ENCODE measurements at regions not wholly inside any gene's neighbourhood (a gene's known extent, or its start where the extent isn't known, plus 50 kb on each side); places are given as distances from the start of the nearest gene placed in this dataset.

DNA sequence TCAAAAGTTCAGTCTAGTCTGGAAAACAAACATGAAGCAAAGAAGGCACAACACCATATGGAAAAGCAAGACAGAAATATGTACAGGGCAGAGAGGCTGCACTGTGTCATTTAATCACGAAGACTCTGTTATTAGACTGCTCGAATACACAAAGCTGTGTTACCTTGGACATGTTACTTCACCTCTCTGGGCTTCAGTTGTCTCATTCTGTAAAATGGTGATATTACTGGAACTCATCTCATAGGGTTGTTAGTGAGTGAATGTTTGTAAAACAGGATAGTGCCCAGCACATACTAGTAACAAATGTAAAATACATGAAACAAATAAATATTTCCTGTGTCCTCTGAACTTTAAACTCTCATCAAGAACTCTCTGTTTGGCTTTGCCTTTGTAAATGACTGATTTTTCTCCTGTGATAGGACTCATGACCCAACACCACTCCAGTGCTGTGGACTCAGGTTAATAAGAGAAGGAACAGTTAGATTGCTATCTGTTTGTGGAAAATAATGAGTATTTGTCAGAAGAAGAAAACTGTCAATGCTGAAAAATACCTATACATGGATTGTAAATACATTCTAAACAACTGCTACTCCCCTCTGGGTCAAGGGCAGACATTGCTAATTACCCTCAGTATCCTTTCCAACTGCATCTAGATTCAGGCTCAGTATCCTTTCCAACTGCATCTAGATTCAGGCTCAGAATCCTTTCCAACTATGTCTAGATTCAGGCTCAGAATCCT lies 62.3 kb downstream of the ZIC5 start (continued):
- TF ChIP-seq, protein P1, sequence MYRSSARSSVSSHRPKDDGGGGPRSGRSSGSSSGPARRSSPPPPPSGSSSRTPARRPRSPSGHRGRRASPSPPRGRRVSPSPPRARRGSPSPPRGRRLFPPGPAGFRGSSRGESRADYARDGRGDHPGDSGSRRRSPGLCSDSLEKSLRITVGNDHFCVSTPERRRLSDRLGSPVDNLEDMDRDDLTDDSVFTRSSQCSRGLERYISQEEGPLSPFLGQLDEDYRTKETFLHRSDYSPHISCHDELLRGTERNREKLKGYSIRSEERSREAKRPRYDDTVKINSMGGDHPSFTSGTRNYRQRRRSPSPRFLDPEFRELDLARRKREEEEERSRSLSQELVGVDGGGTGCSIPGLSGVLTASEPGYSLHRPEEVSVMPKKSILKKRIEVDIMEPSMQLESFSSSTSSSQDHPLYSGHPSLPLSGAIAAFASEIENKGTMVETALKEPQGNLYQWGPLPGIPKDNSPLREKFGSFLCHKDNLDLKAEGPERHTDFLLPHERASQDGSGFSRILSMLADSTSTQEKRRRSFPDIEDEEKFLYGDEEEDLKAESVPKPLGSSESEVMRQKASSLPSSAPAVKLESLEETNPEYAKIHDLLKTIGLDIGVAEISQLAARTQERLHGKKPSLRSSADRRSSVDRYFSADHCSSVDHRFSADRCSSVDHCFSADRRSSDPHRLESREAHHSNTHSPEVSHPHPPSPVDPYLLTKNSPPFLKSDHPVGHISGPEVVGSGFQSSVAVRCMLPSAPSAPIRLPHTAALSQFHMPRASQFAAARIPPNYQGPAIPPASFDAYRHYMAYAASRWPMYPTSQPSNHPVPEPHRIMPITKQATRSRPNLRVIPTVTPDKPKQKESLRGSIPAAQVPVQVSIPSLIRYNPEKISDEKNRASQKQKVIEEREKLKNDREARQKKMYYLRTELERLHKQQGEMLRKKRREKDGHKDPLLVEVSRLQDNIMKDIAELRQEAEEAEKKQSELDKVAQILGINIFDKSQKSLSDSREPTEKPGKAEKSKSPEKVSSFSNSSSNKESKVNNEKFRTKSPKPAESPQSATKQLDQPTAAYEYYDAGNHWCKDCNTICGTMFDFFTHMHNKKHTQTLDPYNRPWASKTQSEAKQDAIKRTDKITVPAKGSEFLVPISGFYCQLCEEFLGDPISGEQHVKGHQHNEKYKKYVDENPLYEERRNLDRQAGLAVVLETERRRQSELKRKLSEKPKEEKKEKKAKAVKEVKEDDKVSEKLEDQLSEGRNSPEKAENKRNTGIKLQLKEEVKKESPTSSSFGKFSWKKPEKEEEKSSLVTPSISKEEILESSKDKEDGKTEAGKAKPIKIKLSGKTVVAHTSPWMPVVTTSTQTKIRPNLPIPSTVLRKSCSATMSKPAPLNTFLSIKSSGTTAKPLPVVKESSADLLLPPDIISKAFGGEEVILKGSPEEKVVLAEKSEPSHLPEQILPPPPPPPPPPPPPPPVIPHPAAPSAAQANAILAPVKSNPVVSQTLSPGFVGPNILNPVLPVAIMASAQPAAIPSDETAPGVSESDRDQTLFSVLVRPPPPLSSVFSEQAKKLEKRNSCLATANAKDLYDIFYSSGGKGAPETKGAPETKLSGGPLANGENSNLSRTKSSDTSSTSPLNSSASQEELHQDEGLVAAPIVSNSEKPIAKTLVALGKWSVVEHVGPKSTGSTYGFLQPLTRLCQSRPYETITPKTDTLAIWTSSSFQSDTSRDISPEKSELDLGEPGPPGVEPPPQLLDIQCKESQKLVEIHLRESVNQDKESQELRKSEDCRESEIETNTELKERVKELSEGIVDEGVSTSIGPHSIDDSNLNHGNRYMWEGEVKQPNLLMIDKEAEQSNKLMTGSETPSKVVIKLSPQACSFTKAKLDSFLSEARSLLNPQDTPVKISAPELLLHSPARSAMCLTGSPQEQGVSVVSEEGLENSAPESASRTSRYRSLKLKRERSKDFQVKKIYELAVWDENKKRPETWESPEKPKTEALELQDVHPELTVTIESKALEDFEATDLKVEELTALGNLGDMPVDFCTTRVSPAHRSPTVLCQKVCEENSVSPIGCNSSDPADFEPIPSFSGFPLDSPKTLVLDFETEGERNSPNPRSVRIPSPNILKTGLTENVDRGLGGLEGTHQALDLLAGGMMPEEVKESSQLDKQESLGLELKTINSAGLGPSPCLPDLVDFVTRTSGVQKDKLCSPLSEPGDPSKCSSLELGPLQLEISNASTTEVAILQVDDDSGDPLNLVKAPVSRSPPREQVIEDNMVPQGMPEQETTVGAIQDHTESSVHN (CRISPR knock-in tag; IDR thresholded peaks at IDR 0.05), result no peak
- TF ChIP-seq ASH2L (IDR thresholded peaks at IDR 0.05; ENCODE audit: insufficient read length, low read depth, low read length) (peak; percentile 49), ZNF343 (CRISPR knock-in tag; IDR thresholded peaks at IDR 0.05) (no peak), AGO1 (IDR thresholded peaks at IDR 0.05; ENCODE audit: low read depth, low read length, poor library complexity, severe bottlenecking) (no peak), FOXM1 (CRISPR knock-in tag; IDR thresholded peaks at IDR 0.05) (no peak), KLF9 (CRISPR knock-in tag; IDR thresholded peaks at IDR 0.05; ENCODE audit: low read depth) (no peak), PPARG (CRISPR knock-in tag; conservative IDR thresholded peaks at IDR 0.05) (0 out of 2 replicates have a peak, but pooled peaks have one; percentile 41), ESRRA (CRISPR knock-in tag; IDR thresholded peaks at IDR 0.05; ENCODE audit: low read depth) (no peak), ZNF841 (CRISPR knock-in tag; IDR thresholded peaks at IDR 0.05; ENCODE audit: borderline replicate concordance) (no peak), ZZZ3 (CRISPR knock-in tag; IDR thresholded peaks at IDR 0.05; ENCODE audit: borderline replicate concordance) (no peak), NFIB (CRISPR knock-in tag; IDR thresholded peaks at IDR 0.05; ENCODE audit: borderline replicate concordance) (no peak)
- TF ChIP-seq, protein P2, sequence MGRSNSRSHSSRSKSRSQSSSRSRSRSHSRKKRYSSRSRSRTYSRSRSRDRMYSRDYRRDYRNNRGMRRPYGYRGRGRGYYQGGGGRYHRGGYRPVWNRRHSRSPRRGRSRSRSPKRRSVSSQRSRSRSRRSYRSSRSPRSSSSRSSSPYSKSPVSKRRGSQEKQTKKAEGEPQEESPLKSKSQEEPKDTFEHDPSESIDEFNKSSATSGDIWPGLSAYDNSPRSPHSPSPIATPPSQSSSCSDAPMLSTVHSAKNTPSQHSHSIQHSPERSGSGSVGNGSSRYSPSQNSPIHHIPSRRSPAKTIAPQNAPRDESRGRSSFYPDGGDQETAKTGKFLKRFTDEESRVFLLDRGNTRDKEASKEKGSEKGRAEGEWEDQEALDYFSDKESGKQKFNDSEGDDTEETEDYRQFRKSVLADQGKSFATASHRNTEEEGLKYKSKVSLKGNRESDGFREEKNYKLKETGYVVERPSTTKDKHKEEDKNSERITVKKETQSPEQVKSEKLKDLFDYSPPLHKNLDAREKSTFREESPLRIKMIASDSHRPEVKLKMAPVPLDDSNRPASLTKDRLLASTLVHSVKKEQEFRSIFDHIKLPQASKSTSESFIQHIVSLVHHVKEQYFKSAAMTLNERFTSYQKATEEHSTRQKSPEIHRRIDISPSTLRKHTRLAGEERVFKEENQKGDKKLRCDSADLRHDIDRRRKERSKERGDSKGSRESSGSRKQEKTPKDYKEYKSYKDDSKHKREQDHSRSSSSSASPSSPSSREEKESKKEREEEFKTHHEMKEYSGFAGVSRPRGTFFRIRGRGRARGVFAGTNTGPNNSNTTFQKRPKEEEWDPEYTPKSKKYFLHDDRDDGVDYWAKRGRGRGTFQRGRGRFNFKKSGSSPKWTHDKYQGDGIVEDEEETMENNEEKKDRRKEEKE (IDR thresholded peaks at IDR 0.05), result no peak
- TF ChIP-seq, protein P3, sequence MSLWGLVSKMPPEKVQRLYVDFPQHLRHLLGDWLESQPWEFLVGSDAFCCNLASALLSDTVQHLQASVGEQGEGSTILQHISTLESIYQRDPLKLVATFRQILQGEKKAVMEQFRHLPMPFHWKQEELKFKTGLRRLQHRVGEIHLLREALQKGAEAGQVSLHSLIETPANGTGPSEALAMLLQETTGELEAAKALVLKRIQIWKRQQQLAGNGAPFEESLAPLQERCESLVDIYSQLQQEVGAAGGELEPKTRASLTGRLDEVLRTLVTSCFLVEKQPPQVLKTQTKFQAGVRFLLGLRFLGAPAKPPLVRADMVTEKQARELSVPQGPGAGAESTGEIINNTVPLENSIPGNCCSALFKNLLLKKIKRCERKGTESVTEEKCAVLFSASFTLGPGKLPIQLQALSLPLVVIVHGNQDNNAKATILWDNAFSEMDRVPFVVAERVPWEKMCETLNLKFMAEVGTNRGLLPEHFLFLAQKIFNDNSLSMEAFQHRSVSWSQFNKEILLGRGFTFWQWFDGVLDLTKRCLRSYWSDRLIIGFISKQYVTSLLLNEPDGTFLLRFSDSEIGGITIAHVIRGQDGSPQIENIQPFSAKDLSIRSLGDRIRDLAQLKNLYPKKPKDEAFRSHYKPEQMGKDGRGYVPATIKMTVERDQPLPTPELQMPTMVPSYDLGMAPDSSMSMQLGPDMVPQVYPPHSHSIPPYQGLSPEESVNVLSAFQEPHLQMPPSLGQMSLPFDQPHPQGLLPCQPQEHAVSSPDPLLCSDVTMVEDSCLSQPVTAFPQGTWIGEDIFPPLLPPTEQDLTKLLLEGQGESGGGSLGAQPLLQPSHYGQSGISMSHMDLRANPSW (CRISPR knock-in tag; IDR thresholded peaks at IDR 0.05; ENCODE audit: borderline replicate concordance), result no peak
- TF ChIP-seq, protein P4, sequence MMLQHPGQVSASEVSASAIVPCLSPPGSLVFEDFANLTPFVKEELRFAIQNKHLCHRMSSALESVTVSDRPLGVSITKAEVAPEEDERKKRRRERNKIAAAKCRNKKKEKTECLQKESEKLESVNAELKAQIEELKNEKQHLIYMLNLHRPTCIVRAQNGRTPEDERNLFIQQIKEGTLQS (CRISPR knock-in tag; IDR thresholded peaks at IDR 0.05), result no peak
